ENCODE measurements at regions not wholly inside any gene's neighbourhood (a gene's known extent, or its start where the extent isn't known, plus 50 kb on each side); places are given as distances from the start of the nearest gene placed in this dataset.
A peak's percentile ranks its signal among the peaks of the same experiment; 100 is the strongest.

DNA sequence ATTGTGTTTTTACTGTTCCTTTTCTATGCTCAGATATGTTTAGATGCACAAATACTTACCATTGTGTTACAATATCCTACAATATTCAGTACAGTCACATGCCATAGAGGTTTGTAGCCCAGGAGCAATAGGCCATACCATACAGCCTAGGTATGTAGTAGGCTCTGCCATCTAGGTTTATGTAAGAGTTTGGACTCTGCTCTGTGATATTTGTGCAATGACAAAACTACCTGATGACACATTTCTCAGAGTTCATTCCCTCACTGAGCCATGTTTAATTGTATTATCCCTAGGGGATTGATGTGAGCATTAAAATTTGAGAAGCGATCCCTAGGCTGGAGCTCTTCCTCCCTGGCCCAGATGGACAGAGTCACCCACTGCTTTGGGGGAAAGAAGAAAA lies 270.0 kb upstream of the PROK2 start:
- H4K20me1 ChIP-seq (ENCODE audit: insufficient read depth, poor library complexity, severe bottlenecking), result no peaks in the 10 kb centered on the region
- H3K36me3 ChIP-seq (replicated peaks; ENCODE audit: insufficient read depth, low read depth), result no peaks in the 10 kb centered on the region
- DNase-seq (ENCODE audit: low spot score), result peak; percentile 28
- no peaks in the 10 kb centered on the region for H3K27me3 ChIP-seq
- no peak overlapping the region for H3K4me3 ChIP-seq
- no peak overlapping the region for H3K4me2 ChIP-seq
- TF ChIP-seq EZH2phosphoT487 (IDR thresholded peaks at IDR 0.05; ENCODE audit: low read depth, severe bottlenecking, unreplicated experiment) (no peak), EZH2 (IDR thresholded peaks at IDR 0.05; ENCODE audit: borderline replicate concordance) (no peak)
- TF ChIP-seq, protein P1, sequence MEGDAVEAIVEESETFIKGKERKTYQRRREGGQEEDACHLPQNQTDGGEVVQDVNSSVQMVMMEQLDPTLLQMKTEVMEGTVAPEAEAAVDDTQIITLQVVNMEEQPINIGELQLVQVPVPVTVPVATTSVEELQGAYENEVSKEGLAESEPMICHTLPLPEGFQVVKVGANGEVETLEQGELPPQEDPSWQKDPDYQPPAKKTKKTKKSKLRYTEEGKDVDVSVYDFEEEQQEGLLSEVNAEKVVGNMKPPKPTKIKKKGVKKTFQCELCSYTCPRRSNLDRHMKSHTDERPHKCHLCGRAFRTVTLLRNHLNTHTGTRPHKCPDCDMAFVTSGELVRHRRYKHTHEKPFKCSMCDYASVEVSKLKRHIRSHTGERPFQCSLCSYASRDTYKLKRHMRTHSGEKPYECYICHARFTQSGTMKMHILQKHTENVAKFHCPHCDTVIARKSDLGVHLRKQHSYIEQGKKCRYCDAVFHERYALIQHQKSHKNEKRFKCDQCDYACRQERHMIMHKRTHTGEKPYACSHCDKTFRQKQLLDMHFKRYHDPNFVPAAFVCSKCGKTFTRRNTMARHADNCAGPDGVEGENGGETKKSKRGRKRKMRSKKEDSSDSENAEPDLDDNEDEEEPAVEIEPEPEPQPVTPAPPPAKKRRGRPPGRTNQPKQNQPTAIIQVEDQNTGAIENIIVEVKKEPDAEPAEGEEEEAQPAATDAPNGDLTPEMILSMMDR (IDR thresholded peaks at IDR 0.05; ENCODE audit: poor library complexity), result no peak
- H3K9me3 ChIP-seq (ENCODE audit: low read depth), result no peaks in the 10 kb centered on the region
- no peak overlapping the region for H3K27ac ChIP-seq
- H3K4me1 ChIP-seq (ENCODE audit: insufficient read depth), result no peaks in the 10 kb centered on the region
- no peaks in the 10 kb centered on the region for H3K9me2 ChIP-seq (replicated peaks; ENCODE audit: insufficient read depth)
- H3K79me2 ChIP-seq, result no peaks in the 10 kb centered on the region
- no peak overlapping the region for H2AFZ ChIP-seq
- WGBS (ENCODE audit: low lambda C conversion rate, missing lambda C conversion rate), result 100% methylated on average over 1 of the region's 1 CpG

DNA sequence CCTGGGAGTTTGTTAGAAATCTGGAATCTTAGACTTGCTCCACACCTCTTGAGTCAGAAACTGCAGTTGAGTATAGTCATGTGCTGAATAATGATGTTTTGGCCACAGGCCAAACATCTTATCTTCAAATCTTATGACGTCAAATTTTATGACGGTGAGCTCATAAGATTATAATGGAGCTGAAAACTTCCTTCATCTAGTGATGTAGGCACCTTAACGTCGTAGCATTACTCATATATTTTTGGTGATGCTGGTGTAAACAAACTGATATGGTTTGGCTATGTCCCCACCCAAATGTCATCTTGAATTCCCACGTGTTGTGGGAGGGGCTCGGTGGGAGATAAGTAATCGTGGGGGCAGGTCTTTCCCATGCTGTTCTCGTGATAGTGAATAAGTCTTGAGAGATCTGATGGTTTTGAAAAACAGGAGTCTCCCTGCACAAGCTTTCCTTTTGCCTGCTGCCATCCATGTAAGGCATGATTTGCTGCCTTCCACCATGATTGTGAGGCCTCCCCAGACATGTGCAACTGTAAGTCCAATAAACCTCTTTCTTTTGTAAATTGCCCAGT lies 268.0 kb upstream of the PROK2 start:
- H3K36me3 ChIP-seq (replicated peaks; ENCODE audit: insufficient read depth, low read depth), result no peaks in the 10 kb centered on the region
- 81% methylated on average over 8 of the region's 8 CpGs for WGBS (ENCODE audit: low lambda C conversion rate, missing lambda C conversion rate)
- TF ChIP-seq, protein P1 (IDR thresholded peaks at IDR 0.05; ENCODE audit: poor library complexity), result no peak
- TF ChIP-seq EZH2phosphoT487 (IDR thresholded peaks at IDR 0.05; ENCODE audit: low read depth, severe bottlenecking, unreplicated experiment) (no peak), EZH2 (IDR thresholded peaks at IDR 0.05; ENCODE audit: borderline replicate concordance) (no peak)

DNA sequence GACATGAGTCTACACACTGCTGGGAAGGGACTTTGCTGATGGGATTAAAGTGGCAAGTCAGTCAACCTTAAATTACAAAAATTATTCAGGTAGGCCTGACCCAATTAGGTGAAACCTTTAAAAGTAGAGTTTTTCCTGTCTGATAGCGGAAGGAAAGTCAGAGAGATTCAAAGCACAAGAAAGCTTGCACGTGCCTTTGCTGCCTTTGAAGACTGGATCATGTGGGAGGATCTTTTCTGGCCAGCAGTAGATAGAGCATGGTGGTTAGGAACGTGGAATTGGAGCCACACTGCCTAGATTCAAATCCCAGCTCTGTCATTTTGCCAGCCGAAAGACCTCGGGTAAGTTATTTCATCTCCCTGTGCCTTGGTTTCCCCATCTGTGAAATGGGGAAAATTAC lies 265.8 kb upstream of the PROK2 start:
- Histone ChIP-seq H3K79me2 (no peaks in the 10 kb centered on the region), H3K27me3 (no peaks in the 10 kb centered on the region), H4K20me1 (ENCODE audit: insufficient read depth, poor library complexity, severe bottlenecking) (no peaks in the 10 kb centered on the region), H3K9me3 (ENCODE audit: low read depth) (no peaks in the 10 kb centered on the region), H3K4me1 (ENCODE audit: insufficient read depth) (no peaks in the 10 kb centered on the region), H3K27ac (no peak overlapping the region), H2AFZ (no peak overlapping the region), H3K4me3 (no peak overlapping the region), H3K9me2 (replicated peaks; ENCODE audit: insufficient read depth) (no peaks in the 10 kb centered on the region), H3K36me3 (replicated peaks; ENCODE audit: insufficient read depth, low read depth) (no peaks in the 10 kb centered on the region), H3K4me2 (no peak overlapping the region)
- 91% methylated on average over 5 of the region's 5 CpGs for WGBS (ENCODE audit: low lambda C conversion rate, missing lambda C conversion rate)
- no peak for DNase-seq (ENCODE audit: low spot score)
- TF ChIP-seq, protein P1 (IDR thresholded peaks at IDR 0.05; ENCODE audit: poor library complexity), result no peak
- TF ChIP-seq EZH2 (IDR thresholded peaks at IDR 0.05; ENCODE audit: borderline replicate concordance) (no peak), EZH2phosphoT487 (IDR thresholded peaks at IDR 0.05; ENCODE audit: low read depth, severe bottlenecking, unreplicated experiment) (no peak)

More for the DNA sequence above, 268.0 kb upstream of the PROK2 start:
- no peaks in the 10 kb centered on the region for H3K9me3 ChIP-seq (ENCODE audit: low read depth)
- no peak overlapping the region for H3K4me3 ChIP-seq
- no peak overlapping the region for H3K4me2 ChIP-seq
- no peak for DNase-seq (ENCODE audit: low spot score)
- no peaks in the 10 kb centered on the region for H3K4me1 ChIP-seq (ENCODE audit: insufficient read depth)
- H4K20me1 ChIP-seq (ENCODE audit: insufficient read depth, poor library complexity, severe bottlenecking), result no peaks in the 10 kb centered on the region
- H3K27ac ChIP-seq, result no peak overlapping the region
- H2AFZ ChIP-seq, result no peak overlapping the region
- H3K27me3 ChIP-seq, result no peaks in the 10 kb centered on the region
- H3K9me2 ChIP-seq (replicated peaks; ENCODE audit: insufficient read depth), result no peaks in the 10 kb centered on the region
- no peaks in the 10 kb centered on the region for H3K79me2 ChIP-seq

Data from hepatocyte (in vitro differentiated cells).